Endothelial cell of umbilical vein (primary cell): ENCODE measurements at regions not wholly inside any gene's neighbourhood (a gene's known extent, or its start where the extent isn't known, plus 50 kb on each side); places are given as distances from the start of the nearest gene placed in this dataset.

Experiments used
- EZH2 ChIP-seq: IDR thresholded peaks from 2 replicates; pipeline ENCODE4 v1.6.1; 2012; ENCODE audit warnings: borderline replicate concordance, low read depth, mild to moderate bottlenecking, moderate library complexity, low read length, inconsistent platforms; ENCODE audit not compliant: severe bottlenecking
- MYC ChIP-seq: IDR thresholded peaks from one replicate; pipeline ENCODE4 v1.6.1; 2011; ENCODE audit warnings: mild to moderate bottlenecking, low read depth, low read length
- POLR2A ChIP-seq: IDR thresholded peaks from 2 replicates; pipeline ENCODE4 v1.6.1; 2012; ENCODE audit warnings: low read depth, mild to moderate bottlenecking, control low read depth, low read length
- POLR2AphosphoS5 ChIP-seq: IDR thresholded peaks from 2 replicates; pipeline ENCODE4 v1.6.1; 2012; ENCODE audit warnings: low read depth, mild to moderate bottlenecking, control low read depth, low read length, moderate library complexity; ENCODE audit not compliant: insufficient read depth
- TF ChIP-seq, protein P1 (sequence below), 2 donors: IDR thresholded peaks; 1 replicate in 1 of 2; 2 replicates in 1 of 2; pipeline ENCODE4 v1.5.1; 2011; ENCODE audit warnings: low read length in 2 of 2, mild to moderate bottlenecking in 2 of 2, moderate library complexity in 2 of 2, control low read depth in 1 of 2, inconsistent platforms in 1 of 2, low read depth in 1 of 2; ENCODE audit not compliant: insufficient read depth in 1 of 2; ENCODE audit errors: extremely low read depth in 1 of 2

DNA sequence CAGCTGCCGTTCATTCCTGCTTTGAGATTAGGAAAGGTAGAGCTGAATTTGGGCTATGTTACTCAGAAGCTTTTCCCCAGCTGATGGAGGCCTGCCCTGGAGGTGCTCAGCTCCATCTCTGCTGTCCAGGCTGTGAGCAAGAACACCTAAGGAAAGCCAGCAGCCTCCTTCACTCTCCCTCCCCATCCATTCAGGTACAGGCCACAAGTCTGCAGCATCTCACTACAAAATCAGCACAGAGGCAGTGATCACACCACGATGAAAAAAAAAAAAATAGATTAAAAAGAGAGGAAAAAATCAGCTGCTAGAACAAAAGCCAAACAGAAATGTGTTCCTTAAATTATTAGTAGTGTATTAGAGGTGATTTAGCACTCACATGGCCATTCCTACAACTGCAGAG, 515.0 kb downstream of the CDH26 start:
- TF ChIP-seq, protein P1, sequence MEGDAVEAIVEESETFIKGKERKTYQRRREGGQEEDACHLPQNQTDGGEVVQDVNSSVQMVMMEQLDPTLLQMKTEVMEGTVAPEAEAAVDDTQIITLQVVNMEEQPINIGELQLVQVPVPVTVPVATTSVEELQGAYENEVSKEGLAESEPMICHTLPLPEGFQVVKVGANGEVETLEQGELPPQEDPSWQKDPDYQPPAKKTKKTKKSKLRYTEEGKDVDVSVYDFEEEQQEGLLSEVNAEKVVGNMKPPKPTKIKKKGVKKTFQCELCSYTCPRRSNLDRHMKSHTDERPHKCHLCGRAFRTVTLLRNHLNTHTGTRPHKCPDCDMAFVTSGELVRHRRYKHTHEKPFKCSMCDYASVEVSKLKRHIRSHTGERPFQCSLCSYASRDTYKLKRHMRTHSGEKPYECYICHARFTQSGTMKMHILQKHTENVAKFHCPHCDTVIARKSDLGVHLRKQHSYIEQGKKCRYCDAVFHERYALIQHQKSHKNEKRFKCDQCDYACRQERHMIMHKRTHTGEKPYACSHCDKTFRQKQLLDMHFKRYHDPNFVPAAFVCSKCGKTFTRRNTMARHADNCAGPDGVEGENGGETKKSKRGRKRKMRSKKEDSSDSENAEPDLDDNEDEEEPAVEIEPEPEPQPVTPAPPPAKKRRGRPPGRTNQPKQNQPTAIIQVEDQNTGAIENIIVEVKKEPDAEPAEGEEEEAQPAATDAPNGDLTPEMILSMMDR (IDR thresholded peaks at IDR 0.05; ENCODE audit: extremely low read depth in 1 of 2, insufficient read depth in 1 of 2, low read depth in 1 of 2, low read length in 2 of 2) = no peak
- no peak for TF ChIP-seq MYC
- TF ChIP-seq POLR2A = no peak
- no peak for TF ChIP-seq EZH2
- no peak for TF ChIP-seq POLR2AphosphoS5
